ENCODE measurements at regions not wholly inside any gene's neighbourhood (a gene's known extent, or its start where the extent isn't known, plus 50 kb on each side); places are given as distances from the start of the nearest gene placed in this dataset.
"Not testable (repeated sequence)": the region's sequence is repeated elsewhere in the genome, so short reads cannot be mapped to it uniquely, and the experiment has no call there.

DNA sequence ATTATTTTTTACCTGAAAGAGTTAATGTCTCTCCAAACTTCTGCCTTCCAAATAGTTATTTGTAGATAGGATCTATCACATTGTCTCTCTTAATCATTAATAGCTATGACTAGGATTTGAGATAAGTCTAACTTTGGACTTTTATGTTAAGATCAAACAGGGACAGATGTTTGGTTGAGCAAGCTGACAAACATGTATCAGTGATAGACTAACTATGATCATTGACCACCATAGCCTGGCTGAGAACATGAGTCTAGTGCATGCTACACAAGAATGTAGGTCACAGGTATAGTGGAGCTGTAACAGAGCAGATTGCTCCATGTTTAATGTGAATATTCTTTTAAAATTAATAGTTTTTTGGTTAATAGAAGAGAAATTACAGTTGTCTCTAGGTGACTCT lies 52.0 kb downstream of the SYT15B start:
- not testable (repeated sequence) for H3K4me3 ChIP-seq (ENCODE audit: low read length in 3 of 3); H3K9ac ChIP-seq (ENCODE audit: low read depth in 1 of 3, low read length in 3 of 3); H3K4me1 ChIP-seq (ENCODE audit: control insufficient read depth in 3 of 3, insufficient read depth in 3 of 3, low read length in 3 of 3); H3K36me3 ChIP-seq (ENCODE audit: control insufficient read depth in 3 of 3, insufficient read depth in 3 of 3, low read length in 3 of 3); H3K27ac ChIP-seq (ENCODE audit: low read depth, low read length); H3K27me3 ChIP-seq (ENCODE audit: control insufficient read depth in 3 of 3, insufficient read depth in 3 of 3, low read length in 3 of 3); H3K9me3 ChIP-seq (ENCODE audit: control insufficient read depth in 3 of 3, low read length in 3 of 3)

GRCh38 chr10:47710443-47710842 lies 52.9 kb downstream of the SYT15B start:
- H3K27me3 ChIP-seq (ENCODE audit: control insufficient read depth in 3 of 3, insufficient read depth in 3 of 3, low read length in 3 of 3); H3K36me3 ChIP-seq (ENCODE audit: control insufficient read depth in 3 of 3, insufficient read depth in 3 of 3, low read length in 3 of 3); H3K9me3 ChIP-seq (ENCODE audit: control insufficient read depth in 3 of 3, low read length in 3 of 3); H3K9ac ChIP-seq (ENCODE audit: low read depth in 1 of 3, low read length in 3 of 3); H3K4me1 ChIP-seq (ENCODE audit: control insufficient read depth in 3 of 3, insufficient read depth in 3 of 3, low read length in 3 of 3); H3K27ac ChIP-seq (ENCODE audit: low read depth, low read length); H3K4me3 ChIP-seq (ENCODE audit: low read length in 3 of 3): not testable (repeated sequence)

GRCh38 chr10:47705698-47706414 lies 57.5 kb downstream of the SYT15B start:
- not testable (repeated sequence) for H3K36me3 ChIP-seq (ENCODE audit: control insufficient read depth in 3 of 3, insufficient read depth in 3 of 3, low read length in 3 of 3); H3K27me3 ChIP-seq (ENCODE audit: control insufficient read depth in 3 of 3, insufficient read depth in 3 of 3, low read length in 3 of 3); H3K27ac ChIP-seq (ENCODE audit: low read depth, low read length); H3K9ac ChIP-seq (ENCODE audit: low read depth in 1 of 3, low read length in 3 of 3); H3K9me3 ChIP-seq (ENCODE audit: control insufficient read depth in 3 of 3, low read length in 3 of 3); H3K4me1 ChIP-seq (ENCODE audit: control insufficient read depth in 3 of 3, insufficient read depth in 3 of 3, low read length in 3 of 3)
- H3K4me3 ChIP-seq (ENCODE audit: low read length in 3 of 3): peak overlapping the region in 1 of 3 donors; percentile 54

DNA sequence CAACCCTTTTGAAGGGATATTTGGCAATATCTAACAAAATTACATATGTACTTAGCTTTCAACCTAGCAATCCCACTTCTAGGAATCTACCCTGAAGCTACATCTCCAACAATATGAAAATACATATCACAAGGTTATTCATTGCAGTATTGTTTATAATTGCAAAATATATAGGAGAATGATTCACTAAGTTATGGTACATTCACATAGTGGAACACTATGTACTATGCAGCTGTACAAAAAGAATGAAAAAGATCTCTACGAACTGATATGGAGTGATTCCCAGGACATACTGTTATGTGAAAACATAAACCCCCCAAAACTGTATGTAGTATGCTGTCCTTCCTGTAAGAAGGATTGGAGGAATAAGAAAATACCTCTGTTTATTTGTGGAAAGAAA lies 62.1 kb downstream of the SYT15B start:
- H3K27me3 ChIP-seq (ENCODE audit: control insufficient read depth in 3 of 3, insufficient read depth in 3 of 3, low read length in 3 of 3); H3K36me3 ChIP-seq (ENCODE audit: control insufficient read depth in 3 of 3, insufficient read depth in 3 of 3, low read length in 3 of 3); H3K9ac ChIP-seq (ENCODE audit: low read depth in 1 of 3, low read length in 3 of 3); H3K4me1 ChIP-seq (ENCODE audit: control insufficient read depth in 3 of 3, insufficient read depth in 3 of 3, low read length in 3 of 3); H3K4me3 ChIP-seq (ENCODE audit: low read length in 3 of 3); H3K27ac ChIP-seq (ENCODE audit: low read depth, low read length); H3K9me3 ChIP-seq (ENCODE audit: control insufficient read depth in 3 of 3, low read length in 3 of 3): not testable (repeated sequence)

DNA sequence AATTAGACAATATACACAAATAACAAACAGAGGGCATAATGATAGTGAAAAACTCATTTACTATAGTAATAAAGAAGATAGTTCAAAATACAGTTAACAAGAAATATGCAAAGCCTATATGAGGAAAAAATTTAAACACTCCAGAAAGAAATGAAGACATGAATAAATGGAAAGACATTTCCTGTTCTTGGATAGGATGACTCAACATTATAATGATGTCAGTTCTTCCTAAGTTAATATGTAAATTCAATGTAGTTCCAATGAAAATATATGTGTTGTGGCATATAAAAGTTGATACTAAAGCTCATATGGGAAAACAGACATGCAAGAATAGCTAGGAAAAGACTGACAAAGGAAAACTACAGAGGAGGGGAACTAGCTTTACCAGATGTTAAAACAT lies 63.5 kb downstream of the SYT15B start:
- H3K27ac ChIP-seq (ENCODE audit: low read depth, low read length); H3K4me3 ChIP-seq (ENCODE audit: low read length in 3 of 3); H3K27me3 ChIP-seq (ENCODE audit: control insufficient read depth in 3 of 3, insufficient read depth in 3 of 3, low read length in 3 of 3); H3K9me3 ChIP-seq (ENCODE audit: control insufficient read depth in 3 of 3, low read length in 3 of 3); H3K36me3 ChIP-seq (ENCODE audit: control insufficient read depth in 3 of 3, insufficient read depth in 3 of 3, low read length in 3 of 3); H3K4me1 ChIP-seq (ENCODE audit: control insufficient read depth in 3 of 3, insufficient read depth in 3 of 3, low read length in 3 of 3); H3K9ac ChIP-seq (ENCODE audit: low read depth in 1 of 3, low read length in 3 of 3): not testable (repeated sequence)

DNA sequence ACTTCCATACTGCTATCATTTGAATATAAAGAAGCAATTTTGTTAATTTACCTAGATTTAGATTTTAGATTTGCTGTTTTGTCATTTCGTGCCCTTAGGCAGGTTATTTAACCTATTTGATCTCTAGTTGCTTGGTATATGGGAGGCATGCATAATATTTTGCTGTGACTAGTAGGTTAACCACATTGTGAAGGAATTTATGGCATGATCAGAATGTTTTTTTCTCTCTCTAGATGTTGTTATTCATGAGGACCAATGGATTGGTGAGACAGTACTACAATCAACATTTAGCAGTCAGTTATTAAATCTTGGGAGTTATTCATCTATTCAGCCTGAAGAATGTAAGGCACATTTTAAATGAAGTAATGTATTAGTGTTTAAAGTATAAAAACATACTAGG lies 67.2 kb downstream of the SYT15B start:
- not testable (repeated sequence) for H3K27ac ChIP-seq (ENCODE audit: low read depth, low read length); H3K4me3 ChIP-seq (ENCODE audit: low read length in 3 of 3); H3K36me3 ChIP-seq (ENCODE audit: control insufficient read depth in 3 of 3, insufficient read depth in 3 of 3, low read length in 3 of 3); H3K4me1 ChIP-seq (ENCODE audit: control insufficient read depth in 3 of 3, insufficient read depth in 3 of 3, low read length in 3 of 3); H3K27me3 ChIP-seq (ENCODE audit: control insufficient read depth in 3 of 3, insufficient read depth in 3 of 3, low read length in 3 of 3); H3K9me3 ChIP-seq (ENCODE audit: control insufficient read depth in 3 of 3, low read length in 3 of 3); H3K9ac ChIP-seq (ENCODE audit: low read depth in 1 of 3, low read length in 3 of 3)

DNA sequence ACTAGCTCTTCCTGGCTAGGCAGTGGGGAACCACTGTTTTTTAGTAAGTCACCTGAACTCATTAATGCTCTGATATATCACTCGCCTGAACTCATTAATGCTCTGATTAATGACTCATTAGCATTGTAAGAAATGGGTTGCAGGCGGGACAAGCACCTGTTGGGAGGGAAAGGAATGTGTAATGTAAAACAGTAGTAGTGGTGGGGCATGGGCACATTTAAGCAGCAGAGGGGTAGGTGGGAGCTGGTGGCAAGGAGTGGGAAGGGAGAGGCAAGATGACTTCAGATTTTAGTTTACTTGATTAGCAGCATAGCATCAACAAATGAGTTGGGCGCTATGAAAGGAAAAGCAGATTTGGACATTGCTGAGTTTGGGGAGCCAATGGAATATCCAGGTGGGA lies 68.2 kb downstream of the SYT15B start:
- H3K4me1 ChIP-seq (ENCODE audit: control insufficient read depth in 3 of 3, insufficient read depth in 3 of 3, low read length in 3 of 3): not testable (repeated sequence)

DNA sequence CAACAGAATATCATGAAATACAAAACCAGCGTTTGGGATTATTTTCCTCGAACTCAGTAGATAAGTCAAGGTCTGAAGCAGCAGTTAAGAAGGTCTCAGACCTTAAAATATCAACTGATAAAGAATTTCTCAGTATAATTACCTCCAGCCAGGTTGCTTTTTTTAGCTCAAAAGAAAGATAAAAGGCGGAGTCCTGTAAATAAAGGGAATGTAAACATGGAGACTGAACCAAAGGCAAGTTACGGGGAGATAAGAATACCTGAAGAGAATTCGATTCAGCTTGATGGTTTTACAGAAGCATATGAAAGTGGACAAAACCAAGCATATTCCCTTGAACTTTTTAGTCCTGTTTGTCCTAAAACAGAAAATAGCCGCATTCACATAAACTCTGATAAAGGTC lies 73.1 kb downstream of the SYT15B start:
- not testable (repeated sequence) for H3K27me3 ChIP-seq (ENCODE audit: control insufficient read depth in 3 of 3, insufficient read depth in 3 of 3, low read length in 3 of 3); H3K27ac ChIP-seq (ENCODE audit: low read depth, low read length); H3K9me3 ChIP-seq (ENCODE audit: control insufficient read depth in 3 of 3, low read length in 3 of 3); H3K4me3 ChIP-seq (ENCODE audit: low read length in 3 of 3); H3K36me3 ChIP-seq (ENCODE audit: control insufficient read depth in 3 of 3, insufficient read depth in 3 of 3, low read length in 3 of 3); H3K4me1 ChIP-seq (ENCODE audit: control insufficient read depth in 3 of 3, insufficient read depth in 3 of 3, low read length in 3 of 3); H3K9ac ChIP-seq (ENCODE audit: low read depth in 1 of 3, low read length in 3 of 3)

More for the DNA sequence above, 68.2 kb downstream of the SYT15B start:
- H3K36me3 ChIP-seq (ENCODE audit: control insufficient read depth in 3 of 3, insufficient read depth in 3 of 3, low read length in 3 of 3); H3K4me3 ChIP-seq (ENCODE audit: low read length in 3 of 3); H3K9me3 ChIP-seq (ENCODE audit: control insufficient read depth in 3 of 3, low read length in 3 of 3); H3K9ac ChIP-seq (ENCODE audit: low read depth in 1 of 3, low read length in 3 of 3); H3K27ac ChIP-seq (ENCODE audit: low read depth, low read length); H3K27me3 ChIP-seq (ENCODE audit: control insufficient read depth in 3 of 3, insufficient read depth in 3 of 3, low read length in 3 of 3): not testable (repeated sequence)

GRCh38 chr10:47683826-47684475 lies 79.4 kb downstream of the SYT15B start:
- H3K4me1 ChIP-seq (ENCODE audit: control insufficient read depth in 3 of 3, insufficient read depth in 3 of 3, low read length in 3 of 3); H3K9me3 ChIP-seq (ENCODE audit: control insufficient read depth in 3 of 3, low read length in 3 of 3); H3K27ac ChIP-seq (ENCODE audit: low read depth, low read length); H3K9ac ChIP-seq (ENCODE audit: low read depth in 1 of 3, low read length in 3 of 3); H3K4me3 ChIP-seq (ENCODE audit: low read length in 3 of 3); H3K27me3 ChIP-seq (ENCODE audit: control insufficient read depth in 3 of 3, insufficient read depth in 3 of 3, low read length in 3 of 3); H3K36me3 ChIP-seq (ENCODE audit: control insufficient read depth in 3 of 3, insufficient read depth in 3 of 3, low read length in 3 of 3): not testable (repeated sequence)

- not testable (repeated sequence) for H3K27ac ChIP-seq (ENCODE audit: low read depth, low read length); H3K4me3 ChIP-seq (ENCODE audit: low read length in 3 of 3); H3K36me3 ChIP-seq (ENCODE audit: control insufficient read depth in 3 of 3, insufficient read depth in 3 of 3, low read length in 3 of 3); H3K9ac ChIP-seq (ENCODE audit: low read depth in 1 of 3, low read length in 3 of 3); H3K9me3 ChIP-seq (ENCODE audit: control insufficient read depth in 3 of 3, low read length in 3 of 3); H3K4me1 ChIP-seq (ENCODE audit: control insufficient read depth in 3 of 3, insufficient read depth in 3 of 3, low read length in 3 of 3); H3K27me3 ChIP-seq (ENCODE audit: control insufficient read depth in 3 of 3, insufficient read depth in 3 of 3, low read length in 3 of 3)
Measured at GRCh38 chr10:47681638-47681990, 81.8 kb downstream of the SYT15B start.
